NOMO-1 treated with DMSO at 0.1 percent for 48 hours (cell line): ENCODE measurements at regions not wholly inside any gene's neighbourhood (a gene's known extent, or its start where the extent isn't known, plus 50 kb on each side); places are given as distances from the start of the nearest gene placed in this dataset.
A peak's percentile ranks its signal among the peaks of the same experiment; 100 is the strongest.
"Not testable (repeated sequence)": the region's sequence is repeated elsewhere in the genome, so short reads cannot be mapped to it uniquely, and the experiment has no call there.

Experiments used
- DNase-seq: peaks from one replicate; lab custom pipeline; 2025; ENCODE audit not compliant: unreplicated experiment; lab: John Stamatoyannopoulos, UW

DNA sequence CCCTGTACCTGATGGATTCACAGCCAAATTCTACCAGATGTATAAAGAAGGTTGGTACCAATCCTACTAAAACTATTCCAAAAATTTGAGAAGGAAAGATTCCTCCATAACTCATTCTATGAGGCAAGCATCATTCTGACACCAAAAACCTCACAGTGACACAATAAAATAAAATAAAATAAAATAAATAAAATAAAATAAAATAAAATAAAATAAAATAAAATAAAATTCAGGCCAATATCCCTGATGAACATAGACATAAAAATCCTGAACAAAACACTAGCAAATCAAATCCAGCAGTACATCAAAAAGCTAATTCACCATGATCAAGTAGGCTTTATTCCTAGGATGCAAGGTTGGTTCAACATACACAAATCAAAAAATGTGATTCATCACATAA lies 108.1 kb downstream of the PROX1 start:
- not testable (repeated sequence) for DNase-seq

DNA sequence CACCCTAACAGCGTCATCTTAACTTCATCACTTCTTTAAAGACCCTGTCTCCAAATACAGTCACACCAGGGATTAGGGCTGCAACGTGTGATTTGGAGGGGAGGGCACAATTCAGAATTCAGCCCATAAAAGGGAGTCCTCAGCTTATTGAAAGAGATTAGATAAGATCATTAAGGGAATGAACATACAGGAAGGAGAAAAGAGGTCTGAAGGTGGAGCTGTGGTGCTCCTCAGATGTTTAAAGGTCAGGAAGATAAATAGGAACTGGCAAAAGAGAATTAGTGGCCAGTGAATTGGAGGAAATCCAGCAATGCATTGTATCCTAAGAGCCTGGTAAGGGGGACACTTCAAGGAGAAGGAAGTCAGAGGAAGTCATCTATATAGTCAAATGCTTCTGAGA lies 113.5 kb downstream of the PROX1 start:
- no peak for DNase-seq

DNA sequence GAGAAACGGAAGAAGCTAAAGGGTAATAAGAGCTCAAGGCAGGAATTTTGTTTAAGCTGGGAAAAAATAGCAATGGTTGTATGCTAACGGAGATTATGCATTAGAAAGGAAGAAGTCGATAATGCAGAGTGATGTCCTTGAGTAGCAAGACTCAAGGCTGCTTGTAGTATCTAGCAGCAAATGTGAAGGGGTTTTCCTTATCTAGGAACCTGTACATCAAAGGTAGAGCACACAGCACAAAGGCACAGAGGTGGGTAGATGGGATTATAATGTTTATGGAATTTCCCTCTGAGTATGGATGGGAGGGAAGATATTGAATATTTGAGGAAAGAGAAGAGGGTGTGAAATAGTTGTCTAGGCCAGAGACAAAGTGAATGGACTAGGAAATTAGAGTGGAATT lies 114.1 kb downstream of the PROX1 start:
- DNase-seq = no peak

DNA sequence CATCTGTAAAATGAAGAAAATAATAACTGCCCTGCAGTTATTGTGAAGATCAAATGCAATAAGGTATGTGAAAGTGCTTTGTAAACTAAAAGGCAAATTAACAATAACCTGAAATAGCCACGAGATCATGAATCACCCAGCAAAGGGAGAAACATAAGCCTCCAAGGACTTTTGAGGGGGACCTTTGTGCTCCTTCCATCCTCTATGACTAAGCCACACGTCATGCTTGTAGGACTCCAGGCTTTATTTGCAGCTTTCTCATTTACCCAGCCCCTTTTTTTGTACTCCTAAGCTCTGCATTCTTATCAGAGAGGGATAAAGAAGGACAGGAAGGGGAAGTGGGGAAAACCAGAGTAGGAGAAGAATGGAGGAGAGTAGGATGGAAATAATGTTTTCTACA lies 115.1 kb downstream of the PROX1 start:
- DNase-seq = no peak

DNA sequence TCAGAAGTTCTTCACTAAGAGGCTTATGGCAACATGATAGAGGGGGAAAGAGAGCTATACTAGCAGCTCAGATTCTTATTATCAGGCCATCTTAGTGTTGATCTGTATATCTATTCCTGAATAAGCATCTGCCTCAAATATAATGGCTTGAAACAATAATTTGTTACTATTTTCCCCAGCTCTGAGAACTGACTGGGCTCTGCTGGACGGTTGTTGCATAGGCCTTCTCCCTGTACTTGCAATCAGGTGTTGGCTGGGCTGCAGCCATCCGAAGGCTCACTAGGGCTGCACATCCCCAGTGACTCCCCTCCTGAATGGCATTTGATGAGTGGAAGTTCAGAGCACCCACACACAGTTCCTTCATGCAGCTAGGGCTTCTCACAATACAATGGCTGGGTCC lies 116.0 kb downstream of the PROX1 start:
- DNase-seq = no peak

DNA sequence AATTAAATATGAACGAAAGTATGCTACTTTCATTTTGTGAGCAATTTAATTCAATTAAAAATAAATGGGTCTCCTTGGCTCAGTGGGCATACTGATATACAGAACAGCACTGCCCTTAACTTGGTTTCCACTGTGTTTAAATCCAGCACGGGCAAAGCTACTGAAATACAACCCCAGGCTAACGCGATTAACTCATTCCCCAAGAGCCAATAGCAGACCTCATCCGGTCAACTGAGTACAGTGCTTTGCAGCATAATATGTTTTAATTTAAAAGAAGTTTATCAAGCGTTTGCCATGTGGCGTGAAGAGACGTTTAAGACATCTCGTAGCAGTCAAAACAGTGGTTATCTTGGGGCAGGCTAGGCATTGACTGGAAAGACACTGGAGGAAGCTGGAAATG lies 118.6 kb downstream of the PROX1 start:
- no peak for DNase-seq

DNA sequence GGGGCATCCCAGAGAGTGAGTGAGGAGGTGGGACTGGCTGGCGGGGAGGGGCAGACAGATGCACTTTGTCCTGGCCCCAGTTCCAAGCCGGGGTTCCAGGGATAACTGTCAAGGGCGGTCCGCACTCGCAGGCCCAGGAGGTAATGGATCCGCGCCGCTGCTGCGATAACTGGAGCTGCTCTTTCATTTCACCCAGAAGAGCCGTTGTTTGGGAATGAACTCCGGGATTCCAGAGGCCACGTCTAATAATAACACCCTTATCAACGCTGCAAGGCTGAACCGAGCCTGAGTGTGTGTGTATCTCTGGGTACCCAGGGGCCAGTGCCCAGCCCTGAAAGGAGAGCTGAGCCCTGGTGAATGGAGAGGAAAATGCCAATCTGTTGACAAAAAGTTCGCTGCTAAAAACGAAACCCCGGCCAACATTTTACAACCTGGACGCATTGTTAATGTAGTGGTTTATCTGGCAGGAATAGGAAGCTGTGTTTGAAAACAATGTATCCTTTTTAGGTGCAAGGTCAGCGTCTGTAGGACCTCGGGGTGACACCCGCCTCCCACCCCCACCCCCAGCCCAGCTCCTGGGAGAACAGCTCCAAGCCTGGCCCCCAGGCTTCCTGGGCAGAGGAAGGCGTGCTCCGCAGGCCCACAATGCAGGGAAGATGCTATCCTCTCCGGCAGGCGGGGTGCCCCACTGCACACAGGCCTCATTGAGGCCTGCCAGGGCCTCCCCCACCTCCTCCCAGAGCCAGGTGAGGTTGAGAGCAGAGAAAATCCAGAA lies 119.7 kb downstream of the PROX1 start:
- no peak for DNase-seq

DNA sequence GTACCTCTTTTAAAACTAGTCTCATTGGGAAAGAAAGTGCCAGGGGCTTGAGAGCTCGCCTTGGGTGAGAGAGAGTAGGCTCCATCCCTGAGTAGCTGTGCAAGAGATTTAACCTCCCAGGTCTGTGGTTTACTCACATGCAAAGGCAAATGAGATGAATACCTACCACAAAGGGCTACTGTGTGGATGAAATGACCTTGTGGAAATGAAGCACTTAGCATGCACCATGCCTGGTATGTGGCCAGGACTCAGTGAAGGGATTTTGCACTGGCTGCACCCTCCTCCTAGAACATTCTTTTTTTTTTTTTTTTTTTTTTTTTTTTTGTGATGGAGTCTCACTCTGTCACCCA lies 120.3 kb downstream of the PROX1 start:
- no peak for DNase-seq

DNA sequence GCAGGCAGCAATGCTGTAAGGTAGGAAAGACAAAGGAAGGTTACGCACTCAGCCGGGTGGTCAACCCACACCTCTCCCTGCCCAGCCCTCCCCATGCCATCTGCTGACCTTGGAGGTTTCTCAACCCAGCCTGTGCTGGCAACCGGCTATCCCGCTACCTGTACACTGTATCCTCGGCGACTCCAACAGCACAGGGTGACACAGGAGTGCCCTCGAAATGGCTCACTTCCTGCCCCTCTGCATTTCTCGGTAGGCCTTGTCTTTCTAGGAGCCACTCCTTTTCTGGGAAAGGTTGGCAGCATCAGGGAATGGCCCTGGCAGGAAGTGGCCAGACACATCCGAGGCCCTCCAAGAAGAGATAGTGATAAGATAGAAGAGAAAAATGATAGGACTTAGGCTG lies 124.0 kb downstream of the PROX1 start:
- DNase-seq = no peak

DNA sequence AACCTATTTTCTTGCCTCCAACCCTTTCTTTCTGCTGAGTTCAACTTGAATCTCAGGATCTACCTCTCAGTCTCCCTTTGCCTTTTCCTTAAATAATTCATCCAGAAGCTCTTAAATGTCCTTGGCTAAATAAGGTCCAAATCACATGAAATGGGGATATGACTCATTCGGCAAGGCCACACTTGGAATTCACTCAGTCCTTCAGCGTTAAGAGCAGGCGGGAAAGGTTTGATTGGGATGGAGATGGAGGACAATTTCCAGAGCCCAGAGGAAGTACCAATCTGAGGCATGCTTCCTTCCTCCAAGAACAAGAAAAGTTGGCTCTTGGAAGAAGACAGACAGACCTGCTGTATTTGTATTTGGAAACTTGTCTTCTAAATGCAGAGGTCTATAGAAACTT lies 128.5 kb downstream of the PROX1 start:
- DNase-seq = no peak

DNA sequence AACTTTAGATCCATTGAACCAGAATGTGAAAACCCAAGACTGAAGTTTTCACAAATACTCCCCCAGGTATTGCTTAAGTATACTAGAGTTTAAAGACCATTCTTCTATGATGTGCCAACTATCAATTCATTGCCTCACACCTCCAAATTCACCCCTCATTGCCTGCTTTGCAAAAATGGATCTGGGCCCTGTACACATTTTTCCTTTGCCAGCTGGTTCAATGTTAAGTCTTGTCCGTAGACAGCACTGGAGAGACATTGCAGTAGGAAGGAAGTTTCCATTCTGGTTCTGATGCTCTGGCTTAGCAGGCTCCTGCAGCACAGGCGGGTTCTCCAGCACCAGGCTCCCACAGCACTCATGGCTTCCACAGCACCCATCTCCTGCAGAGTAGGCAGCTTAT lies 130.0 kb downstream of the PROX1 start:
- no peak for DNase-seq

DNA sequence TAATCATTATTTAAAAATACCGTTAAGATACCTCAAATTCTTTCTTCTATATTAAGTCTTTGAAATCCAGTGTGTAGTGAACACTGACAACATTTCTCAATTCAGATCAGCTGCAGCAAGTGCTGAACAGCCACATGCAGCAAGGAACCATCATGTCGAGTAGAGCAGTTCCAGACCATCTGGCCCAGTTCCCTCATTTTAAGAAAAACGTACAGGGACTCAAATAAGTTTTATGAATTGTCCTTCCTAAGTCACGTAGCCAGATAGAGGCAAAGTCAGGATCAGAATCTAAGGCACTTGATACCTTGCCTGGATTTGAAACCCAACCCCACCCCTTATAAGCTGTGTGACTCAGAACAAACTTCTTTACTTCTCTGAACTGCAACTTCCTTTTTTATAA lies 132.4 kb downstream of the PROX1 start:
- DNase-seq = no peak

DNA sequence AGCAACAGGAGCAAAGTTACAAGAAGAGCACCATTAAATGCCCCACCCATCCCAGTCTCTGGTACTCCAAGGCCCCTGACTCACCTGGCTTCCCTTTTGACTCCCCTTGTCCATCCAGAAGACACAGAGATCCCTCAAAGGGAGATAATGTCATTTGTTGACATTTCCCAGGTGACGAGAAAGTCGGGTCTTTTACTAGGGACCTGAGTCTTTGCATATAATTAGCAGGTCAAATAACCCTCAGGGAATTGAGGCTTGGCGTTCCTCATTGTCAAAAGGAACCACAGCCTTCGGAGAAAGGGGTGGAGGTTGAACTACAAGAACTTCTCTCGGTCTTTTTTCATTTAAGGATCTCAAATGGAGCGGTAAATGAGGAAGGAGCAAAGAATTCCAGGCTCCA lies 133.2 kb downstream of the PROX1 start:
- DNase-seq = no peak

DNA sequence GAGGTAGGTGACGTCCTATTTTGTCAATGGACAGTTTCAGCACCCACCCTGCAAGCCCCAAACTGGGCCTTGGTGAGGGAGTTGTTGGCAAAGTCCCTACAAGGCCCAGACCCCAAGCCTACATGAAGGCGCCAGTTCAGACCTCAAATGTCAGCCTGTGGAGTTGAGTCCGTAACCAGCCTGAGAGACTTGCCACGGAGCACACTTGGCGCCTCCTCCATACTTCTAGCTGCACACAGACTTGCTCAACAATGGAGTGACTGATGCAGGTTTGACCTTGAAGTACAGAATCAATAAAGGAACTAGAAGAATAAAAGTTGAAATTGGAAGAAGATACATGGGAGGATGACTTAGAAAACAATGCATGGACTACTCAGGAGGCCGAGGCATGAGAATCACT lies 134.3 kb downstream of the PROX1 start:
- no peak for DNase-seq

DNA sequence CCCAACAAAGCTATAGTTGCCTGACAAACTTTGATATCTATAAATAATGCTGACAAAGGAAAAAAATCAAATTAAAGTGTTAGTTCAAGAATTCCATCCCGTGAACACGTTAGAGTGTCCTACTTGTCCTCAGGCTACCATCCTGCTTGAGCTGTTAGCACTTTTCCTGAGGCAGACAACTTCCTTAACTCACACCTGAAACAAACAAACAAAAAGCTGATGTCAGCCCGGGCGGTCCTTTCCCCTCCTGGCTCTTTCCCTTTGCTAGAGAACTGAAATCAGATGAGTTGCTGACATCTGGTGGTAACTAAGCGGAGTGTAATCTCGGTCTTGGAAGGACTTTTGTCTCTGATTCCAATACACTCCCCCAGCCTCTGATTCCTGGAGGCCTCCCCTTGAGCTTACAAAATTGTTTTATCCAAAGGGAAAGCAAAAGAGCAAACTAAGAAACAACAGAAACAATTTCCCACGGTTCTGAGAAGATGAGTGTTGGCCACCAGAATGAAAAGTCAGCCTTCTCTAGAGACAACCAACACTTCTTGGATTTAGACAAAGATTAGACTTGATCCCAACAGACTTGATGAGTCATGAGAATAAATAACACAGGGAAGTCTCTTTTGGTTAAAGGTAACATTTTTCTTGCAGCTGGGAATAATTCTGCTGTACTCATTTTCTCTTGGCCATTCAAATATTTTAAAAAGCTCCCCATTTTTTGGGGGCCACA lies 135.4 kb downstream of the PROX1 start:
- peak; percentile 47 for DNase-seq

DNA sequence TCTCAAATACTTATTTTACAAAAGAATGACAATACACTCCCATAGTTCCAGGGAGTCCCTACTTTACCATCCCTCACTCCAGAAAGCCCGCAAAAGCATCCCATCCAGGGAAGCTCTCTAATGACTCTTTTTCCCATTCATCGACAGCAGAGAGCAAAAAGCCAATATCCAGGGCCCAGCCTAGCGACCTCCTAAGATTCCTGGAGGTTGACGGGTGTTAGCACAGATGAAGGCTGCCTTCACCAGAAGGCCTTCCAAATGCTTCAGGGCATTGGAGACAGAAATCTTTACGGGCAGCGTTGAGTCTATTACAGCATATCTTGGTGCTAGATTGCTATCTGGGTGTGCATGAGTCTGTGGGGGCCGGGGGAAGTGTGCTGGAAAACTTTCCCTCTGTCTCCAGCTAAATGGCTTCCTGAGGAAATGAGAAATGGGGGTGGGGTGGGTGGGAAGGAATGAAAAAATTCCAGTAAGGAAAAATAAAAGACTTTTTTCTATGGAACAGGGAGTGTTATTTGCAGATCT lies 136.6 kb downstream of the PROX1 start:
- no peak for DNase-seq

DNA sequence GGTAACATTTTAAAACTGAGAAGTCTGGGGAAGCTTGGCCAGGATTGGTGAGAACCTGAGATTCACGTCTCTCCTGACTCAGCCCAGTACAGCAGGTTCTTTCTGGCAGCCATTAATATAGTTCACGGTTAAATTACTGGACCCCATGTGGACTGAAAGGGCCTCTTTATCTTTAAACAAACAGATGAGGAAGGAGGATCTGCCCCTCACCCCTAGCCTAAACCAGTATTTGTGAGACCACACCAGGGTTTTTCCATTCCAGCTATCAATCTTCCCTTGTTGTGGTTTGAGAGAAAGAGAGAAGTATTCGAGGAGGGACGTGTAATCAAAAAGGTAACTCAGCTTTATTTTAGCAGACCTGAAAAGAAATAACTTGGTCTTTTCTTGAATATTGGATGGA lies 137.1 kb downstream of the PROX1 start:
- DNase-seq = no peak

DNA sequence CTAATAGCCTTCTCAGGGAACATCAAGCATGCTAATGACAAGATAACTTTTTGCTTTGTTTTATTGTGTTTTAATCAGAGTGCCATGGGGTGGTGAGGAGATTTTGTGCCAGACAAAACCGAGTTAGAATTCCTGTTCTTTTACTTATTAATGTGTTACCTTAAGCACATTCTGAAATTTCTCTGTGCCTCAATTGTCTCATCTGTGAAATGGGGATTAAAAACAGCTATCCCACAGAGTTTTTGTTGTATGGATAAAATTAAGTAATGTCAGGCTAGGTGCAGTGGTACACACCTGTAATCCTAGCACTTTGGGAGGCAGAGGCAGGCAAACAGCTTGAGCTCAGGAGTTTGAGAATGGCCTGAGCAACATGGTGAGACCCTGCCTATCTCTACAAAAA lies 138.0 kb downstream of the PROX1 start:
- no peak for DNase-seq

DNA sequence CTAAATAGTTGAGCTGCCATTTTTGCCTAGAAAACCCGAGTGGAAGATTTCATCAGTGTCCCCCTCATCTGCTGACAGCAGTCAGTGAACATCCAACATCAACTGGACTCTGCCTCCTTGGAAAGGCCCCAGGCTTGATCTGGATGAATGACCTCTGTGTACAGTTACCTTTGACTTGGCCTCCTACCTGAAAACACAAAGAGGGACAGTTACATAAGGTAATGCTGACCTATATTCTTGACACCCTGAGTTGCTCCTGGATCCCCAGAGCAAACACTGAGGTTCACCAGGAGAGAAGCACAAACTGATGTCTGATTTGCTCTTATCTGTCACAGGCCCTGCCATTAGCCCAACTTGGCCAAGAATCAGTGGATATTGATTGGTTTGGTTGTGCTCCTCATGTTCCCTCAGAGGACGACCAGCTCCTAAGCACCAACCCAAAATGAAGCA lies 138.9 kb downstream of the PROX1 start:
- DNase-seq = no peak

DNA sequence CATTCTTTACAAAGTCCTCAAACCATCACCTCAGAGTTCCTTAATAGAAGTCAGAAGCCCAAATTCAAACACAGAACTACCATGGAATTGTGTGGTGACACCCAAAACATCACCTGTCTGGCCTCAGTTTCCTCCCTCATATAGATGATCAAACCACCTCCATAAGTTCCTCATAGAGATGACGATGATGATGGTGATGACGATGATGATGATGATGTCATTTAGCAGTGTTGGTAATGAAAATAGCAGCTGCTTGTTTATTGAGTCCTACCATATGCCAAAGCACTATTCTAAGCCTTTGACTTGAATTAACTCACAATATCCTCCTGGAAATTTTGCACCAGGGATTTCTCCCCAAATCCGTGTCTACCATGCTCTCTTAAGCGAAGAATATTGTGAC lies 139.9 kb downstream of the PROX1 start:
- DNase-seq = no peak

DNA sequence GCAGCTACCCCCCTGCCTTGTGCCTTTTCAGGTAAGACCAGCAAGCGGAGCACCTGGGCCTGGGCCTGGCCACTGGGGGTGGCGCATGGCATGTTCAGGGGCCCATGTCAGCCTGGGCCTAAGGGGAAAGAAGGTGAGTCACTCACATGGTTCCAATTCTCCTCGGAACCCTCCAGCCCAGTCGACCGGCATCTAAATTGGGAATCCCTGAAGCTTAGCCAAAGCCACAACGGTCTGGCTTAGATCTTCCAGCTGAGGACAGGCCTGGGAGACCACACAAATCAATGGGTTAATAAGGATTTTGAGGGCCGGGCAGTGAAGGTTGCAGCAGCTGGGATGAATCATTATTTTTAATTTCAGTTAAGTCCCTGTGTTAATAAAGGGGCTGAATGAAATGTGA lies 145.1 kb upstream of the SMYD2 start:
- no peak for DNase-seq

DNA sequence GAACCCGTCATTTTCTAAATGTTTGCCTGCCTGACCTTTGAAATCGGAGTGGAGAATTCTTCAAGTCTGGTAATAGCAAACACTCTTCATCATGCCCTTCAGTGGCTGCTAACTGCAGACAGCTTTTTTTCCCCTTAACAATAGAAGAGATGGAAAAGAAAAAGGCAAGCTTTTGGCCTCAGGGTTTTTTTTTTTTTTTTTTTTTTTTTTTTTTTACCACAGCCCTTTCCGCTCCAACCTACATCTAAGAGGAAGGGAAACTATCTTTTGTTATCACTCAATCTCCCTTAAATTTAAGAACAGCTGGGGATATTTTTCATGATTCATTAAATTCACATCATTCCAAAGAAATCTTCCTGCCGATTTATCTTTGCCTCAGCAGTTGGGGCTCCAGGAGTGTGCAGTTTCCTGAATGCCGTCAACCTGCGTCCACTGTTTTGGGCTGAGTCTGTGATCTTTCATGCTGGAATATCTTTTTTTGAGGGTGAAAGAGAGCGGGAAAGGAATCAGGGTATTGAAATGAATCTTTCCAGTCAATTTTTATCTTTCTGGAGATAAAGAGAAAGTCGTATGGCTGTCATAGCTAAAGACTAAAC lies 144.5 kb upstream of the SMYD2 start:
- peak; percentile 45 for DNase-seq
